HCT116 (cell line): ENCODE measurements at regions not wholly inside any gene's neighbourhood (a gene's known extent, or its start where the extent isn't known, plus 50 kb on each side); places are given as distances from the start of the nearest gene placed in this dataset.

Experiments
- ATAC-seq: fragments of 200-7000 bp; cut with Tn5 transposase; 2 replicates; pipeline ENCODE4 v1.9.1; 2020; ENCODE audit warnings: mild to moderate bottlenecking, moderate library complexity
- BruUV-seq: library from RNA; stranded (reverse); fragments of 400-500 nt; replicated peaks from 2 replicates; lab custom pipeline; 2021; lab: Mats Ljungman, UMichigan
- CTCF ChIA-PET: fragments of 300-600 bp; sonication (Branson Sonifier 250); formaldehyde crosslinking; loops from one replicate; lab custom pipeline; 2021; ENCODE audit warnings: antibody characterized with exemption; lab: Charles Lee
- POLR2A ChIA-PET: fragments of 300-600, 350-600 bp; sonication (Branson Sonifier 250); formaldehyde crosslinking; loops from one replicate; lab custom pipeline; 2021; ENCODE audit warnings: antibody characterized with exemption; lab: Charles Lee
- RAD21 ChIA-PET, 2 experiments: fragments of 300-600 bp; sonication (Branson Sonifier 250); formaldehyde crosslinking; loops; one replicate each; lab custom pipeline; 2023; ENCODE audit warnings: low total read pairs in 2 of 2; ENCODE audit not compliant: uncharacterized antibody in 2 of 2, unreplicated experiment in 2 of 2, low non-redundant PET in 1 of 2; lab: Charles Lee
- DNase-seq: peaks from one replicate; pipeline ENCODE4 v3.0.0-alpha.2; 2010; ENCODE audit warnings: low read depth, low spot score
- H2AFZ ChIP-seq: fragments of 200-600 bp; shearing (Covaris generic), sonication (generic); 2 replicates; pipeline ENCODE4 v1.6.1; 2017; ENCODE audit warnings: low read depth, mixed run types, mixed read lengths, antibody characterized with exemption, low read length; ENCODE audit not compliant: poor library complexity, severe bottlenecking
- H3K27ac ChIP-seq: 2 replicates; pipeline ENCODE4 v1.5.1; 2012; ENCODE audit warnings: low read depth, low read length
- H3K27me3 ChIP-seq: fragments of 200-600 bp; sonication (generic); 2 replicates; pipeline ENCODE4 v1.6.1; 2016; ENCODE audit warnings: mixed run types, low read length, mixed read lengths; ENCODE audit not compliant: insufficient read depth
- H3K36me3 ChIP-seq, 2 experiments: fragments of 200-500 bp in 1 of 2; fragments of 200-600 bp in 1 of 2; sonication (Bioruptor generic) in 1 of 2; sonication (generic) in 1 of 2; 2 replicates each; pipeline versions ENCODE4 v1.5.1 to v1.6.1; 2014 to 2016; ENCODE audit warnings: low read length in 2 of 2, inconsistent platforms in 1 of 2, mixed read lengths in 1 of 2, mixed run types in 1 of 2; ENCODE audit not compliant: insufficient read depth in 2 of 2, control insufficient read depth in 1 of 2
- H3K4me1 ChIP-seq, 2 experiments: fragments of 200-600 bp in 1 of 2; sonication (generic) in 1 of 2; 2 replicates each; pipeline versions ENCODE4 v1.5.1 to v1.6.1; 2012 to 2017; ENCODE audit warnings: low read length in 2 of 2, inconsistent platforms in 1 of 2, mild to moderate bottlenecking in 1 of 2, mixed read lengths in 1 of 2, mixed run types in 1 of 2, moderate library complexity in 1 of 2; ENCODE audit not compliant: insufficient read depth in 2 of 2, control insufficient read depth in 1 of 2
- H3K4me2 ChIP-seq: fragments of 200-600 bp; sonication (generic); 2 replicates; pipeline ENCODE4 v1.6.1; 2017; ENCODE audit warnings: mixed run types, low read length, mixed read lengths
- H3K4me3 ChIP-seq, 2 experiments: fragments of 200-600 bp in 1 of 2; sonication (generic) in 1 of 2; replicated peaks in 1 of 2; 2 replicates each; pipeline ENCODE4 v1.5.1; 2011 to 2016; ENCODE audit warnings: low read length in 2 of 2, control low read depth in 1 of 2, low read depth in 1 of 2, mild to moderate bottlenecking in 1 of 2, mixed read lengths in 1 of 2, mixed run types in 1 of 2
- H3K79me2 ChIP-seq: fragments of 200-600 bp; sonication (generic); 2 replicates; pipeline ENCODE4 v1.6.1; 2017; ENCODE audit warnings: mild to moderate bottlenecking, mixed run types, low read length, moderate library complexity, mixed read lengths; ENCODE audit not compliant: insufficient read depth
- H3K9ac ChIP-seq: fragments of 200-600 bp; sonication (generic); 2 replicates; pipeline ENCODE4 v1.6.1; 2016; ENCODE audit warnings: low read length, mixed read lengths
- H3K9me2 ChIP-seq: fragments of 200-600 bp; sonication (generic), shearing (Covaris generic); 2 replicates; pipeline ENCODE4 v1.6.1; 2017; ENCODE audit warnings: mixed run types, mild to moderate bottlenecking, moderate library complexity; ENCODE audit not compliant: insufficient read depth
- H3K9me3 ChIP-seq, 2 experiments: fragments of 200-500 bp in 1 of 2; fragments of 200-600 bp in 1 of 2; sonication (Bioruptor generic) in 1 of 2; sonication (generic) in 1 of 2; 2 replicates each; pipeline ENCODE4 v1.6.1; 2014 to 2017; ENCODE audit warnings: low read length in 2 of 2, mixed read lengths in 2 of 2, inconsistent platforms in 1 of 2, low read depth in 1 of 2, mild to moderate bottlenecking in 1 of 2, mixed run types in 1 of 2, moderate library complexity in 1 of 2; ENCODE audit not compliant: control insufficient read depth in 1 of 2, insufficient read depth in 1 of 2
- H4K20me1 ChIP-seq: fragments of 200-600 bp; sonication (generic), shearing (Covaris generic); 2 replicates; pipeline ENCODE4 v1.6.1; 2017; ENCODE audit warnings: mixed run types, mild to moderate bottlenecking, moderate library complexity; ENCODE audit not compliant: insufficient read depth
- POLR2A ChIP-seq: IDR thresholded peaks from 2 replicates; pipeline ENCODE4 v1.7.0; 2011; ENCODE audit warnings: borderline replicate concordance; ENCODE audit not compliant: insufficient read depth, insufficient read length; ENCODE audit errors: extremely low read depth
- POLR2AphosphoS5 ChIP-seq: IDR thresholded peaks from 2 replicates; pipeline ENCODE4 v1.6.1; 2011; ENCODE audit warnings: mild to moderate bottlenecking, low read depth, low read length, moderate library complexity
- intact Hi-C: fragments of 100-400 bp; cut with micrococcal nuclease; formaldehyde crosslinking; loops from 2 replicates; pipeline ENCODE4 v1.10.0; 2022
- TF ChIP-seq, protein P1 (sequence below): IDR thresholded peaks from 2 replicates; pipeline ENCODE4 v1.6.1; 2012
- TF ChIP-seq, protein P2 (sequence below), 3 experiments: fragments of 200-600 bp in 1 of 3; sonication (generic) in 1 of 3; IDR thresholded peaks in 2 of 3; conservative IDR thresholded peaks in 1 of 3; 2 replicates each; pipeline ENCODE4 v1.5.1; 2012 to 2017; ENCODE audit warnings: low read depth in 2 of 3, low read length in 2 of 3, antibody characterized with exemption in 1 of 3, borderline replicate concordance in 1 of 3, control low read depth in 1 of 3, mild to moderate bottlenecking in 1 of 3, mixed read lengths in 1 of 3, mixed run types in 1 of 3, moderate library complexity in 1 of 3; ENCODE audit not compliant: insufficient read depth in 1 of 3
- TF ChIP-seq, protein P3 (sequence below): IDR thresholded peaks from 2 replicates; pipeline ENCODE4 v1.6.1; 2012; ENCODE audit warnings: low read depth

DNA sequence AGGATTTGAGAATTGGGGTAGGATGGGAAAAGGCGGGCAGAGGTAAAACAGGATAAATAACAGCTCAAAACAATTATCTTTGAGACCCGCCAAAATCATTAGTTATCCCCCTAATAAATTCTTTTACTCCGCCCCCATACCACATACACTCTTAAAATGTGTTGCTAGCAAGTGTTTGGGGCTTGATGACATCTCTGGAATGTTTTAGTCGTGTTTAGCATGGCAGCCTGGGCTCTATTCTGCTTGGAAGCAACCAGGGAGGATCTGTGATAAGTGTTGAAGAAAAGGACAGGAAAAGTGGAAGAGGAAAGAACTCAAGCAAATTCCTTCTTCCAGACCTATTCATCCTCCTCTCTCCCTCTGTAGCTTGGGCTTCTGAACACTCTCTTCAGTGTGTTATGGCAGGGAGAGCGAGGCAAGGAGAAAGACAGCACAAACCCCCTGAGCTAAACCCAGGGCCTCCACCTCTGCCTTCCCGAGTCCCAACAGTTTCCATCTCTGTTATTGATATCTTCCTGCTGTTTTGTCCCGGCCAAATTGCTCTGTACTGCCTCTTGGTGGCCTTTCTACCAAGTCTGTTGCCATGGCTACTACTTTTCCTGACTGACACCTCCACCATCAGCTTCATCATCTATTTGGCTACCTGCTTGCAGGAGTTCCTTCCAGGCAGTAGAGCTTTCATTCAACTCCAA, 135.8 kb downstream of the RPL22L1 start:
- Histone ChIP-seq H4K20me1 (no peaks in the 10 kb centered on the region), H3K79me2 (no peaks in the 10 kb centered on the region), H2AFZ (no peak overlapping the region)
- no peak for DNase-seq
- TF ChIP-seq POLR2AphosphoS5 (no peak), POLR2A (no peak)
- TF ChIP-seq, protein P1, sequence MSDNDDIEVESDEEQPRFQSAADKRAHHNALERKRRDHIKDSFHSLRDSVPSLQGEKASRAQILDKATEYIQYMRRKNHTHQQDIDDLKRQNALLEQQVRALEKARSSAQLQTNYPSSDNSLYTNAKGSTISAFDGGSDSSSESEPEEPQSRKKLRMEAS, result no peak
- TF ChIP-seq, protein P2, sequence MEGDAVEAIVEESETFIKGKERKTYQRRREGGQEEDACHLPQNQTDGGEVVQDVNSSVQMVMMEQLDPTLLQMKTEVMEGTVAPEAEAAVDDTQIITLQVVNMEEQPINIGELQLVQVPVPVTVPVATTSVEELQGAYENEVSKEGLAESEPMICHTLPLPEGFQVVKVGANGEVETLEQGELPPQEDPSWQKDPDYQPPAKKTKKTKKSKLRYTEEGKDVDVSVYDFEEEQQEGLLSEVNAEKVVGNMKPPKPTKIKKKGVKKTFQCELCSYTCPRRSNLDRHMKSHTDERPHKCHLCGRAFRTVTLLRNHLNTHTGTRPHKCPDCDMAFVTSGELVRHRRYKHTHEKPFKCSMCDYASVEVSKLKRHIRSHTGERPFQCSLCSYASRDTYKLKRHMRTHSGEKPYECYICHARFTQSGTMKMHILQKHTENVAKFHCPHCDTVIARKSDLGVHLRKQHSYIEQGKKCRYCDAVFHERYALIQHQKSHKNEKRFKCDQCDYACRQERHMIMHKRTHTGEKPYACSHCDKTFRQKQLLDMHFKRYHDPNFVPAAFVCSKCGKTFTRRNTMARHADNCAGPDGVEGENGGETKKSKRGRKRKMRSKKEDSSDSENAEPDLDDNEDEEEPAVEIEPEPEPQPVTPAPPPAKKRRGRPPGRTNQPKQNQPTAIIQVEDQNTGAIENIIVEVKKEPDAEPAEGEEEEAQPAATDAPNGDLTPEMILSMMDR (IDR thresholded peaks at IDR 0.05 in 2 of 3, conservative IDR thresholded peaks at IDR 0.05 in 1 of 3; ENCODE audit: borderline replicate concordance in 1 of 3, insufficient read depth in 1 of 3, low read depth in 2 of 3, low read length in 2 of 3), result 0 out of 6 replicates have a peak, but pooled peaks of 1 of the 3 experiments have one; percentile 17
- TF ChIP-seq, protein P3, sequence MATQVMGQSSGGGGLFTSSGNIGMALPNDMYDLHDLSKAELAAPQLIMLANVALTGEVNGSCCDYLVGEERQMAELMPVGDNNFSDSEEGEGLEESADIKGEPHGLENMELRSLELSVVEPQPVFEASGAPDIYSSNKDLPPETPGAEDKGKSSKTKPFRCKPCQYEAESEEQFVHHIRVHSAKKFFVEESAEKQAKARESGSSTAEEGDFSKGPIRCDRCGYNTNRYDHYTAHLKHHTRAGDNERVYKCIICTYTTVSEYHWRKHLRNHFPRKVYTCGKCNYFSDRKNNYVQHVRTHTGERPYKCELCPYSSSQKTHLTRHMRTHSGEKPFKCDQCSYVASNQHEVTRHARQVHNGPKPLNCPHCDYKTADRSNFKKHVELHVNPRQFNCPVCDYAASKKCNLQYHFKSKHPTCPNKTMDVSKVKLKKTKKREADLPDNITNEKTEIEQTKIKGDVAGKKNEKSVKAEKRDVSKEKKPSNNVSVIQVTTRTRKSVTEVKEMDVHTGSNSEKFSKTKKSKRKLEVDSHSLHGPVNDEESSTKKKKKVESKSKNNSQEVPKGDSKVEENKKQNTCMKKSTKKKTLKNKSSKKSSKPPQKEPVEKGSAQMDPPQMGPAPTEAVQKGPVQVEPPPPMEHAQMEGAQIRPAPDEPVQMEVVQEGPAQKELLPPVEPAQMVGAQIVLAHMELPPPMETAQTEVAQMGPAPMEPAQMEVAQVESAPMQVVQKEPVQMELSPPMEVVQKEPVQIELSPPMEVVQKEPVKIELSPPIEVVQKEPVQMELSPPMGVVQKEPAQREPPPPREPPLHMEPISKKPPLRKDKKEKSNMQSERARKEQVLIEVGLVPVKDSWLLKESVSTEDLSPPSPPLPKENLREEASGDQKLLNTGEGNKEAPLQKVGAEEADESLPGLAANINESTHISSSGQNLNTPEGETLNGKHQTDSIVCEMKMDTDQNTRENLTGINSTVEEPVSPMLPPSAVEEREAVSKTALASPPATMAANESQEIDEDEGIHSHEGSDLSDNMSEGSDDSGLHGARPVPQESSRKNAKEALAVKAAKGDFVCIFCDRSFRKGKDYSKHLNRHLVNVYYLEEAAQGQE, result no peak
- TF ChIP-seq, all 23 proteins: peak for 1
- intact Hi-C loops, result no loop called here
- no peaks in the 10 kb centered on the region for H3K4me1 ChIP-seq
- H3K9me3 ChIP-seq, result no peaks in the 10 kb centered on the region
- H3K4me3 ChIP-seq, result no peak overlapping the region
- H3K4me2 ChIP-seq, result no peak overlapping the region
- peak; percentile 61; the same call in 1 of the 2 replicates for ATAC-seq
- H3K27ac ChIP-seq, result no peak overlapping the region
- no peak overlapping the region for H3K9ac ChIP-seq
- BruUV-seq, result no TSS peak
- H3K36me3 ChIP-seq, result no peaks in the 10 kb centered on the region
- ChIA-PET POLR2A (no interaction called here), RAD21 (no interaction called here), CTCF (interaction anchor here (1.1 kb wide), 1 partner anchor 320 kb away, joined by 3 read pairs; no protein-coding TSS in a partner anchor)
- H3K27me3 ChIP-seq, result no peaks in the 10 kb centered on the region
- H3K9me2 ChIP-seq, result no peaks in the 10 kb centered on the region
